KG1 (cell line): ENCODE measurements at regions not wholly inside any gene's neighbourhood (a gene's known extent, or its start where the extent isn't known, plus 50 kb on each side); places are given as distances from the start of the nearest gene placed in this dataset.

Source experiments
- DNase-seq: peaks from one replicate; lab custom pipeline; 2025; lab: John Stamatoyannopoulos, UW

- DNase-seq: no peak
Measured at GRCh38 chr12:4223273-4223845, 50.2 kb upstream of the CCND2 start.

- no peak for DNase-seq
Measured at GRCh38 chr12:4221258-4221620, 52.3 kb upstream of the CCND2 start.

DNA sequence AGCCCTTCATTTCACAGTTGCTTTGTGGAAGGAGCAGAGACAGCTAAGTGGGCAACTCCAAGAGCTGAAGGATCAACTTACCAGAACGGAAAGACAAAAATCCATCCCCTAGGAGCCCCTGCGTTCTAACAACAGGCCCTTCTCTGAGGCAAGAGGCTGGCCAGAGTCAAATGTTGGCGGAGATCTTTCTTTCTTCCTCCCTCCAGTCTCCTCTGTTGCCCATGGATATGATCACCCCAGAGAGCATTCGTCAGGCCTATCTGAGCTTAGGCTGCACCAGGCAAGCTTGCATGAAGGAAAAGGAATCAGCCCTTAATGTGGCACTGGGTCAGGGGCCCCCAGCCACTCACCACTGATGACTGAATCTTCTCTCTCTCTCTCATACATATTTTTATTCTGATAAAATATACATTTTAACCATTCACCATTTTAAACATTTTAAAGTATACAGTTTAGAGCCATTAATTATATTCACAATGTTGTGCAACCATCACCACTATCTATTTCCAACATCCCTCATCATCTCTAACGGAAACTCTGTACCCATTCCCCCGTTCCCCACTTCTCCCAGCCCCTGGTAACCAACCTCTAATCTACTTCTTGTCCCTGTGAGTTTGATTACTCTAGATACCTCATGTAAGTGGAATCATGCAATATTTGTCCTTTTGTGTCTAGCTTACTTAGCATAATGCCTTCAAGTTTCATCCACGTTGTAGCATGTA lies 52.9 kb upstream of the CCND2 start:
- no peak for DNase-seq

- no peak for DNase-seq
Measured at GRCh38 chr12:4217091-4217490, 56.5 kb upstream of the CCND2 start.

- no peak for DNase-seq
Measured at GRCh38 chr12:4216187-4216927, 57.2 kb upstream of the CCND2 start.

- DNase-seq: peak; percentile 54
Measured at GRCh38 chr12:4215229-4216186, 58.1 kb upstream of the CCND2 start.

GRCh38 chr12:4214877-4215228 lies 58.7 kb upstream of the CCND2 start:
- no peak for DNase-seq

- no peak for DNase-seq
Measured at GRCh38 chr12:4213471-4213870, 60.1 kb upstream of the CCND2 start.

GRCh38 chr12:4212845-4213244 lies 60.7 kb upstream of the CCND2 start:
- DNase-seq: no peak

GRCh38 chr12:4211372-4211771 lies 62.2 kb upstream of the CCND2 start:
- DNase-seq: no peak

DNA sequence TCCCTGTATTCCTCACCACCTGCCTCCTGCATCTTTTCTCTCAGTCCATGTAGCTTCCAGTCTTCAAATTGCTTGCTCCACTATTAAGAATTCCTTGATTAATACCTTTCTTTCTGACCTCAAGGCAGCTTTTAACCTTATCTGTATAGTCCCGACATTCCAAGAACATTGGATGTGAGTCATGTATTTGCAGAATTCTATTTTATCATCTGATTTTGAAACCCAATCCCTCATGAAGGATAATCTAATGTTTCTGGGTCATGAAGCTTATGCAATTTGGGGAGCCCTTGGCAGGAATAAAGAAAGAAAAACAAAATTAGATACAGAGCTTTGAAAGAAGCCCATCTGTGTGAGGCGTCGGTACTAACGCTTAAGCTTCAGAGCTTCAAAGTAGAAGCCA lies 63.4 kb upstream of the CCND2 start:
- DNase-seq: no peak

DNA sequence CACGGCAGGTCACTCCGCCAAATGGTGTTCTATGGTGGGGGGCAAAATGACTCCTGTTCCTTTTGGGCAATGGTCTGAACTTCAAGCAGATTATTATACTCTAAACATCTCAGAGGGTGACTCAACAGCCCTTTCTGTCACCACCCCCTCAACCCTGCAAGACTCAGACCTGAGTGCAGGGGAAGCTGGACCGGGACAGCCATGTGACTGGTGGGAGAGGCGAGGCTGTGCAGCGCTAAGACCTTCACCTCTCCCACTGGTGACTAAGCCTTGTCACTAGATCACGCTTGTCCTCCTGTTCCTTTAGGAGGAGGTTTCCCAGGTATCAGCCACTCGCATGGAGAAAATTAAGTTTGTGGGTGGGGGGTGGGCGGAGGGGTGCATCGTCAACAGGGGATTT lies 67.1 kb upstream of the CCND2 start:
- no peak for DNase-seq

DNA sequence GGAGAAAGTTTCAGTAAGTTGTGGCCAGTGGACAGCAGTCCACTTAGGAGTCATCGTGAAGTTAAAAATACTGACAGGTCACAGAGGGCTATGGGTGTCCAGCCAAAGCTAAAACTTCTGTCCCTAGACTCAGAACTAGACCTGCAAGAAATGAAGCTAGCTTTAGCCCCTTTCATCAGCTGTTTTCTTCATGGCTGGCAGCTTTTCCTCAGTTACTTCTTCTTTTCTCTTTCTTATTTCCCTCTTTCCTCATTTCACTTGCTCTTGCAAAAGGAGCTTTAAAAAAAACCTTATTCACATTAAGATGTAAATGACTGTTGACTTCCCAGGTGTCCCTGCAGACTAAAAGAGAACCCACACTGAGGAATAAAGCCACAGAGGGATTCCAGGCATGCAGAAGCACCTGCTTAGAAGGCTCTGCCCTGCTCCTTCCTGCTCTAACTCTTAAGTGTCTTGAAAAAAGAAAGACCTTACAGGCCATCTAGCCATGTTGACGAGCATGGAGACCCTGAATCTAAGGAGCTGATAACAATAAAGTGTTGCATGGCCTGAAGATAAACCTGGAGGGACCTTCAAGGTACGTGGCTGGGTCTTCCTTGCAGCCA lies 69.7 kb upstream of the CCND2 start:
- no peak for DNase-seq

DNA sequence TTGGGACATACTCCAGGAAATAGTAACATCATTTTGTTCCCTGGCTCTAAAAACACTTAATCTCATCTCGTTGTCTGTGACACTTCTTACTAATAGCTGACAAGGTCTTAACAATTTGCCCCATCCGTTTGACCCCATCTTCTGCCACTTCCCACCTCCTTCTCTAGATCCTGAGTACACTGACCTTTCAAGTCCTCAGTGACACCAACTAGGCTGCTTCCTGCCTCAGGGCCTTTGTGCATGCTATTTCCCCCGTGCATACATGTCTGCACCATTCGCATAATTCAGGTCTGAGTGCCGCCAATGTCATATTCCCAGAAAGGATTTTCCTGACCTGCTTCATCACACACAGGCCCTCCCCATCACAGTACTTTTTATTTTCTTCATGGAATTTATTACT lies 70.6 kb upstream of the CCND2 start:
- no peak for DNase-seq

GRCh38 chr12:4202487-4202886 lies 71.1 kb upstream of the CCND2 start:
- no peak for DNase-seq

DNA sequence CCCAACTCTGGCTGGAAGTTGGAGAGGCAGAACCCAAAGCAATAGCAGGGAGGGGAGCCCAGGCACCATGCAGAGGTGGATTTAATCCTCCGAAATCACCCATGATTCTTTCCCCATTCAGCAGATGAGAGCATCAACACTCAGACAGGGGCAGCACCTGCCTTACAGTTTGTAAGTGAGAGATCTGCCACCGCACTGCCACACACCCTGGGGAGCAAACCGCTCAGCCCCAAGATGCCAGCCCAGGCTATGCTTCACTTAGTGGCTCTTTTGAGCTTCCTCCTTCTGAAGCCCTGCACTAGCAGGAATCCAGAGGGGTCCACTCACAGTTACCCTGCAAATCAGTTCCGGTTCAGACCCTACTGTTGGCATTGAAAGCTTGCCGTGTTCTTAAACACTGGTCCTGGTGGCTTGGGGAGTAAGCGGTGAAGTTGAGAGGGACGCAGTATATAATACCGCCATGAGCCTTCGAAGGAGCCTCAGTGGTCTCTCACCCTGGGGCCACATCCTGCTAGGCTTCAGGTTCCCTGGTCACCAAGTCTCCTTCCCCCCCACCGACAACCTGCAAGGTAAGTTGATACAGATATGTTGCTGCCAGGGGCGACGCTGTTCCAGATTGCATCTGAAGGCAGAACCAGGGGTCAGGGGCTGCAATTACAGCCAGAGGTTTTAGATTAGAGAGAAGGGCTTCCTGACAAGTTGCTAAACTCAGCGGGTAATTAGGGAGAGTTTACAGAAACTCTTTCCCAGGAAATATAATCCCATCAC lies 72.0 kb upstream of the CCND2 start:
- DNase-seq: no peak

DNA sequence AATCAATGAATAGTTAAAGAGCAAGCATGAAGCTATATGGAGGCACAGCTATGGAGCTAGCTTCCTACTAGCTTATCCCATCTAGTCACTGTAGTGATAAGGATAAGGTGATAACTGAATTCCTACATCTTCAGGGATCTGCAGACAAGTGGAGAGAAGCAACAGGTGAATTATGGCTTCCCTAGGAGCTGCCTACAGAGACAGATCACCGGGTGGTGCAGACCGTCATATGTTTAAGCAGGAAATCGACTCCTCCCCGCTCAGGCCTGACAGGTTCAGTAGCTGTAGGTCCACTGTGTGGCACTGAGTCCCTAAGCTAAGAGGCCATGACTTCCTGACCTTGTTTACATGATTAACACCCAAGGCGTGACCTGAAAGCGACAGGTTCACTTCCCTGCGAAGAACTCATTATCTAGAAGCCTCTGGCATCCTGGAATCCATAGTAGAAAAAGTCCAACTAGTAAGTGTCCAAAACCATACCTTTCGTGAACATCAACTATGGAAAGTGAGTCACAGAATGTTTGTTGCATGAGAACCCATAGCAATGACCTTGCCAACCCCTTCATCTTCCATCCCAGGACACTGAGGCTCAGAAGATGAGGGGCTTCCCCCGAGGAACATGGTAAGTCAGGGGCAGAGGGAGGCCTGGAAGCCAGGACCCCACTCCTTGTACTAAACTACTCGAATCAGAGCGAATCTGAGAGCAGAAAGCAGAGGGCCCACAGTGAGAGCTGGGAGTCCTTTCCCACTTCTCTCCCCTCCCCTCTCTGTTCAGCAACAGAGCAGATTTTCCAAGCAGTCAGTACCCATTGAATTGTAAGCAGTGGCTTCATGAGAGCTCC lies 75.4 kb upstream of the CCND2 start:
- no peak for DNase-seq

DNA sequence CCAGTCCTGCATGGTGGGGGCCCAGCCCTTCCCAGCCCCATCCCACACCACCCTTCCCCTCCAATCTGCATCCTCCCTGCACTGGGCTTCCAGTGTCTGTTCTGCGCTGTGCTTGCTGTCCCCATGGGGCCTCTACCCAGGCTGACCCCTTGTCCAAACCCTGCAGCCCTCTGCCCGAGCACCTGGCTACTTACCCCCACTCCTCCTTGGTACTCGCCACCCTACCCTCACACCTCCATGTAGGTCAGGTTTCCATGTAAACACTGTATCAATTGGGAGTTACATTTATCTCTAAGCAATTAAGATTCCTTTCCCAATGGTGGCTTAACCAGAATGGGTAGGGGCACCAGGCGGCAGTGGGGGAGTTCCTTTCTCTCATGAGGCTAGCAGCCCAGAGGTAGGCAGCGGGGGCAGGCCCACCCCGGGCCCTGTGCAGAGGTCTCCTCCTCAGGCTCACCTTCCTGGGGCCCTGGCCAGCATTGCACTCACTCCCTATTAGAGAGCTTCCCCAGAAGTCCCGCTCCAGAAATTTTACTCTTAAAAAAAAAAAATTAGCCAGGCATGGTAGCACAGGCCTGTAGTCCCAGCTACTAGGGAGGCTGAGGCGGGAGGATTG lies 76.6 kb upstream of the CCND2 start:
- DNase-seq: no peak

GRCh38 chr12:4194668-4195067 lies 78.9 kb upstream of the CCND2 start:
- no peak for DNase-seq

- no peak for DNase-seq
Measured at GRCh38 chr12:4193821-4194220, 79.7 kb upstream of the CCND2 start.
